MCF 10A (cell line): ENCODE measurements at regions not wholly inside any gene's neighbourhood (a gene's known extent, or its start where the extent isn't known, plus 50 kb on each side); places are given as distances from the start of the nearest gene placed in this dataset.

Experiments used
- BruUV-seq: library from RNA; stranded (reverse); fragments of 400-500 nt; replicated peaks from 2 replicates; lab custom pipeline; 2021; lab: Mats Ljungman, UMichigan
- CTCF ChIA-PET: fragments of 300-600 bp; sonication (Branson Sonifier 250); formaldehyde crosslinking; extraction: SDS; loops from one replicate; lab custom pipeline; 2021; ENCODE audit warnings: antibody characterized with exemption, inconsistent platforms; lab: Yijun Ruan, JAX
- POLR2A ChIA-PET: fragments of 300-600, 350-650 bp; sonication (Branson Sonifier 250); formaldehyde crosslinking; extraction: SDS; loops from one replicate; lab custom pipeline; 2020; ENCODE audit warnings: antibody characterized with exemption, inconsistent platforms; lab: Yijun Ruan, JAX
- DNase-seq: peaks from one replicate; pipeline ENCODE4 v3.0.0-alpha.2; 2018; ENCODE audit not compliant: unreplicated experiment
- H3K27ac Mint-ChIP-seq: one replicate; pipeline ENCODE4 v1.8.0; 2022; ENCODE audit warnings: mild to moderate bottlenecking, low read depth, mixed read lengths; ENCODE audit not compliant: unreplicated experiment
- H3K27me3 Mint-ChIP-seq: one replicate; pipeline ENCODE4 v1.8.0; 2022; ENCODE audit warnings: mixed read lengths; ENCODE audit not compliant: insufficient read depth, unreplicated experiment
- H3K36me3 Mint-ChIP-seq: one replicate; pipeline ENCODE4 v1.8.0; 2022; ENCODE audit warnings: mild to moderate bottlenecking, moderate library complexity, mixed read lengths; ENCODE audit not compliant: insufficient read depth, unreplicated experiment
- H3K4me1 Mint-ChIP-seq: one replicate; pipeline ENCODE4 v1.8.0; 2022; ENCODE audit warnings: mixed read lengths; ENCODE audit not compliant: insufficient read depth, unreplicated experiment
- H3K4me3 Mint-ChIP-seq: one replicate; pipeline ENCODE4 v1.8.0; 2022; ENCODE audit warnings: mild to moderate bottlenecking, moderate library complexity, mixed read lengths; ENCODE audit not compliant: unreplicated experiment
- H3K9me3 Mint-ChIP-seq: one replicate; pipeline ENCODE4 v1.8.0; 2022; ENCODE audit warnings: mixed read lengths; ENCODE audit not compliant: unreplicated experiment
- intact Hi-C: fragments of 100-400 bp; cut with micrococcal nuclease; formaldehyde crosslinking; loops from 2 replicates; pipeline ENCODE4 v1.14.1; 2022
- TF ChIP-seq, protein P1 (sequence below): fragments of 200-600 bp; IDR thresholded peaks from one replicate; pipeline ENCODE4 v1.8.0; 2022; ENCODE audit warnings: antibody characterized with exemption, mild to moderate bottlenecking; ENCODE audit not compliant: unreplicated experiment

DNA sequence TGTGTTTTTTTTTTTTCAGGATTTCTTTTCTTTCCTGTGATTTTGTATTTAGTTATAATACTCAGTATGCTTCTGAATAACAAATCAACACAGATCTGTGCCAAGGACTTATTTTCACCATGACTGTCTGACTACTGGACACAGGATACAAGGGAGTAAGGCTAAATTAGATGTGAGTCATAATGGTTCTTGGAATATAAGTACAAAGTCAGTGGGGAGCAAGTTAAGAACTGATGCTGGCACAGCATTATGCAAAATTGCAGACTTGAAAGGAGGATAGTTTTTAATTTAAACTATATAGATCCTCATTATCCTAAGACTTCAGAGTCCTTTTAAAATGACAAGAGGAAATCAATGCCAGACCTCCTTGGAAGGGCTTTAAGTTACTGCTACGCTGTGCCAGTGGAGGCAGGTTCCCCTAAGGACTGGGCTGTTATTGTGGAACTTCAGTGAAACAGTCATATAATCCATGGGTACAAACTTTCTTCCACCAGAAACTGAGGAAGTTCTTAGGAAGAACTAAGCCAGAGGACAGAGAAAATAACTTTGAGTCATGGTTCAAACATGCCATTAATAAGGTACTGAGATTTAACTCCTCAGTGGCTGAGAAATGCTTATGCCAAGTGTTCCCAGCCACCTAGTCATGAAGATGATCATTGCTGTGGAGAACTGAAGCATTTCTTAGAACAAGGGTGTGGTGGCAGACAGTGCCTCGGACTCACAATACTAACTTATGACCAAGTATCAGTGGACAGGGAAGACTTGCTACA lies 531.2 kb downstream of the HTR7 start:
- intact Hi-C loops, result no loop called here
- CTCF ChIA-PET, result interaction anchor here (0.6 kb wide), 1 partner anchor 116 kb away, joined by 4 read pairs; no protein-coding TSS in a partner anchor
- no peak overlapping the region for H3K4me3 Mint-ChIP-seq

DNA sequence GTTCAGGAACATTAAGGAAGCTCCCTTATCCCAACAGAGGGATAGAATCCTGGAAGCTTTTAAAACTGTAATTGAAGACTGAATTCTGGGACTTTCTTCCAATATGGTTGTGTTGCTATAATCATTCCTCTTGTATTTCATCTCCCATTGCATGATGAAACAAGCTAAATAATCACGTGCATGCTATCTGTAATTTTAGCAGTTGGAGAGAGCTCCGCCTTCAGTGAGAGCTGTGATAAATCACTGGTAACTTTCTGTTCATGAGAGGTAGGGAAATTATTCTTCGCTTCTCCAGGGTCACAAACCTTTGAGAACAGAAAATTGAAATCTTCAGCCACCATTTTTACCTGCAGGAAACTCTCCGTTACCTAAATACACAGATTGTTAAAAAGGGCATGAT lies 530.2 kb downstream of the HTR7 start:
- no peaks in the 10 kb centered on the region for H3K36me3 Mint-ChIP-seq
- peaks cover 17% of the 10 kb centered on the region for H3K4me1 Mint-ChIP-seq
- TF ChIP-seq, protein P1, sequence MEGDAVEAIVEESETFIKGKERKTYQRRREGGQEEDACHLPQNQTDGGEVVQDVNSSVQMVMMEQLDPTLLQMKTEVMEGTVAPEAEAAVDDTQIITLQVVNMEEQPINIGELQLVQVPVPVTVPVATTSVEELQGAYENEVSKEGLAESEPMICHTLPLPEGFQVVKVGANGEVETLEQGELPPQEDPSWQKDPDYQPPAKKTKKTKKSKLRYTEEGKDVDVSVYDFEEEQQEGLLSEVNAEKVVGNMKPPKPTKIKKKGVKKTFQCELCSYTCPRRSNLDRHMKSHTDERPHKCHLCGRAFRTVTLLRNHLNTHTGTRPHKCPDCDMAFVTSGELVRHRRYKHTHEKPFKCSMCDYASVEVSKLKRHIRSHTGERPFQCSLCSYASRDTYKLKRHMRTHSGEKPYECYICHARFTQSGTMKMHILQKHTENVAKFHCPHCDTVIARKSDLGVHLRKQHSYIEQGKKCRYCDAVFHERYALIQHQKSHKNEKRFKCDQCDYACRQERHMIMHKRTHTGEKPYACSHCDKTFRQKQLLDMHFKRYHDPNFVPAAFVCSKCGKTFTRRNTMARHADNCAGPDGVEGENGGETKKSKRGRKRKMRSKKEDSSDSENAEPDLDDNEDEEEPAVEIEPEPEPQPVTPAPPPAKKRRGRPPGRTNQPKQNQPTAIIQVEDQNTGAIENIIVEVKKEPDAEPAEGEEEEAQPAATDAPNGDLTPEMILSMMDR, result no peak
- intact Hi-C loops, result no loop called here
- POLR2A ChIA-PET, result no interaction called here
- no peak for DNase-seq
- BruUV-seq, result no TSS peak
- H3K27me3 Mint-ChIP-seq, result no peaks in the 10 kb centered on the region
- H3K27ac Mint-ChIP-seq, result no peak overlapping the region
- H3K9me3 Mint-ChIP-seq, result no peaks in the 10 kb centered on the region
- no peak overlapping the region for H3K4me3 Mint-ChIP-seq
- CTCF ChIA-PET, result interaction anchor here (0.8 kb wide), 1 partner anchor 47 kb away, joined by 3 read pairs; no protein-coding TSS in a partner anchor

More for the DNA sequence above, 531.2 kb downstream of the HTR7 start:
- Mint-ChIP-seq H3K27ac (peak overlapping the region; percentile 35), H3K36me3 (no peaks in the 10 kb centered on the region), H3K4me1 (peaks cover 17% of the 10 kb centered on the region), H3K27me3 (no peaks in the 10 kb centered on the region), H3K9me3 (no peaks in the 10 kb centered on the region)
- peak; percentile 49 for DNase-seq
- BruUV-seq, result no TSS peak
- POLR2A ChIA-PET, result no interaction called here
- TF ChIP-seq, protein P1, result no peak

DNA sequence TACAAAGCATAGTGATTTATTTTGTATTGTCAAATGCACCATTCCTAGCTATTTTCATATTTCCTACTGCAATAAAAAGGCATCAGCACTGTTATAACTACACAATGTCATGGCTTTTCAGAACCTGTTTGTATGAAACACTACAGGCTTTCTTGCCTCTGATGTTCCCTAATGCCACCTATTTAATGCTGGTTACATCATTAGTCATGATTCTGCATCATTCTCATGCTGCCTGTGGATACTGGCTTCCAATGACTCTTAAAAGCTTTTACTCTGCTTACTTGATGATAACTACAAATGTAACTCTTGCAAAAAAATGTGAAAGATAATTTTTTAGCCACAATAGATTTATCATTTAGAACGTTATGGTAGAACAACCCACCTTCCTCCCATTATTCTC lies 529.4 kb downstream of the HTR7 start:
- Mint-ChIP-seq H3K36me3 (no peaks in the 10 kb centered on the region), H3K27me3 (no peaks in the 10 kb centered on the region), H3K4me3 (no peak overlapping the region), H3K27ac (no peak overlapping the region), H3K4me1 (peaks cover 17% of the 10 kb centered on the region), H3K9me3 (no peaks in the 10 kb centered on the region)
- TF ChIP-seq, protein P1, result no peak
- no peak for DNase-seq
- intact Hi-C loops, result no loop called here
- CTCF ChIA-PET, result interaction anchor here (0.8 to 0.9 kb wide), 2 partner anchors 24 to 47 kb away, joined by 3 read pairs; no protein-coding TSS in a partner anchor
- no TSS peak for BruUV-seq
- POLR2A ChIA-PET, result interaction anchor here (0.7 kb wide), 1 partner anchor 545 kb away, joined by 3 read pairs; no protein-coding TSS in a partner anchor

DNA sequence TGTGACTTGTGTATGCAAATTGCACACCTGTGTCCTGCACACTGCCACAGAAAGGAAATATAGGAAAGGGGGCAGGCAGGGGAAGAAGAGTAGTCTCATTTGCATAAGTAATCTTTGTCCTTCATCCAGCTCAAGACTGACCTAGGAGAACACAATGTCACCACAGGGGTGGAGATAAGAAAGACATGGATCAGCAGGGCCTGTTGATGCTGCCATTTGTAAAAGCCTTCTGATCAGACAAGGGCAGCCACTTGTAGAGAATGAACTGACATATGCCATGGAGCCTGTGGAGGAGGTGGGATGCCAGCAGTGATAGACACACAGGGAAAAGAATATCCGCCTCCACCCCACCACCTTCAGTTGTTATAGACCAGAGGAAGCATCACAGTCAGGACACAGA lies 528.9 kb downstream of the HTR7 start:
- Mint-ChIP-seq H3K36me3 (no peaks in the 10 kb centered on the region), H3K9me3 (no peaks in the 10 kb centered on the region), H3K27me3 (no peaks in the 10 kb centered on the region), H3K4me1 (peaks cover 17% of the 10 kb centered on the region), H3K4me3 (no peak overlapping the region), H3K27ac (no peak overlapping the region)
- CTCF ChIA-PET, result interaction anchor here (0.9 kb wide), 1 partner anchor 24 kb away, joined by 3 read pairs; no protein-coding TSS in a partner anchor
- TF ChIP-seq, protein P1, result no peak
- DNase-seq, result no peak
- POLR2A ChIA-PET, result interaction anchor here (0.7 kb wide), 1 partner anchor 545 kb away, joined by 3 read pairs; no protein-coding TSS in a partner anchor
- no TSS peak for BruUV-seq
- intact Hi-C loops, result no loop called here
